Uterus (tissue), 2 donors: ENCODE measurements at regions not wholly inside any gene's neighbourhood (a gene's known extent, or its start where the extent isn't known, plus 50 kb on each side); places are given as distances from the start of the nearest gene placed in this dataset.

Experiments used
- POLR2A ChIP-seq, 2 donors: fragments of 450-650 bp; IDR thresholded peaks; one replicate each; pipeline ENCODE4 v1.6.1; 2016; ENCODE audit warnings: antibody characterized with exemption in 2 of 2, mild to moderate bottlenecking in 1 of 2, moderate library complexity in 1 of 2
- TF ChIP-seq, protein P1 (sequence below), 4 experiments: fragments of 200-600 bp in 2 of 4; fragments of 450-650 bp in 2 of 4; sonication (generic) in 2 of 4; IDR thresholded peaks; one replicate each; pipeline ENCODE4 v1.5.1; 2016 to 2019; ENCODE audit warnings: antibody characterized with exemption in 4 of 4, mild to moderate bottlenecking in 2 of 4, moderate library complexity in 1 of 4

DNA sequence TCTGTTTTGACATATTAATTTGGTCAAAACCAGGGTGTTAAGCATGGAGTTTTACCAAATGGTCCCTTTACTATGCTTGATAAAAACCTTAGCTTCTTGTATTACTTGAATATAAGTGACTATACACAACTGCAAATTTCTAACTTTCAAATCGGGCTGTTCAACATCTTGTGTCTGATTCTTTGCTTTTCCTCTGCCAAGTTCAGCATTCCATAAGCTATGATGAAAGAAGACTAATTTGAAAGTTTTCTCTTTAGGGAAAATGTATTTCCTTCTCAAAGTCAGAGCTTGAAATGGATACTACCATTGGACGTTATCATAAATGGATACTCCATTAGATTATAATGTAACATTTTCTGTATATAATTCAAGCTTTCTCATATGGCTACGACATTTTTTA, 792.9 kb downstream of the EFNA5 start:
- TF ChIP-seq, protein P1, sequence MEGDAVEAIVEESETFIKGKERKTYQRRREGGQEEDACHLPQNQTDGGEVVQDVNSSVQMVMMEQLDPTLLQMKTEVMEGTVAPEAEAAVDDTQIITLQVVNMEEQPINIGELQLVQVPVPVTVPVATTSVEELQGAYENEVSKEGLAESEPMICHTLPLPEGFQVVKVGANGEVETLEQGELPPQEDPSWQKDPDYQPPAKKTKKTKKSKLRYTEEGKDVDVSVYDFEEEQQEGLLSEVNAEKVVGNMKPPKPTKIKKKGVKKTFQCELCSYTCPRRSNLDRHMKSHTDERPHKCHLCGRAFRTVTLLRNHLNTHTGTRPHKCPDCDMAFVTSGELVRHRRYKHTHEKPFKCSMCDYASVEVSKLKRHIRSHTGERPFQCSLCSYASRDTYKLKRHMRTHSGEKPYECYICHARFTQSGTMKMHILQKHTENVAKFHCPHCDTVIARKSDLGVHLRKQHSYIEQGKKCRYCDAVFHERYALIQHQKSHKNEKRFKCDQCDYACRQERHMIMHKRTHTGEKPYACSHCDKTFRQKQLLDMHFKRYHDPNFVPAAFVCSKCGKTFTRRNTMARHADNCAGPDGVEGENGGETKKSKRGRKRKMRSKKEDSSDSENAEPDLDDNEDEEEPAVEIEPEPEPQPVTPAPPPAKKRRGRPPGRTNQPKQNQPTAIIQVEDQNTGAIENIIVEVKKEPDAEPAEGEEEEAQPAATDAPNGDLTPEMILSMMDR (IDR thresholded peaks at IDR 0.05): no peak
- no peak for TF ChIP-seq POLR2A (IDR thresholded peaks at IDR 0.05)
